Testis (tissue), 2 donors: ENCODE measurements at regions not wholly inside any gene's neighbourhood (a gene's known extent, or its start where the extent isn't known, plus 50 kb on each side); places are given as distances from the start of the nearest gene placed in this dataset.

Experiments
- DNase-seq: peaks from one replicate; pipeline ENCODE4 v3.0.0-alpha.2; 2019
- H3K27ac ChIP-seq, 2 donors: fragments of 200-600 bp; sonication (generic); one replicate each; pipeline ENCODE4 v1.5.1; 2019
- H3K27me3 ChIP-seq: fragments of 200-600 bp; sonication (generic); one replicate; pipeline ENCODE4 v1.5.1; 2019
- H3K36me3 ChIP-seq: fragments of 200-600 bp; sonication (generic); one replicate; pipeline ENCODE4 v1.5.1; 2017; ENCODE audit warnings: low read depth; ENCODE audit errors: missing control alignments
- H3K4me1 ChIP-seq: fragments of 200-600 bp; sonication (generic); one replicate; pipeline ENCODE4 v1.5.1; 2019
- H3K4me3 ChIP-seq, 2 donors: fragments of 200-600 bp; sonication (generic); one replicate each; pipeline ENCODE4 v1.5.1; 2017 to 2019
- H3K9me3 ChIP-seq: fragments of 200-600 bp; sonication (generic); one replicate; pipeline ENCODE4 v1.5.1; 2017
- CTCF ChIP-seq, 3 experiments: fragments of 450-650 bp in 2 of 3; fragments of 200-600 bp in 1 of 3; sonication (generic) in 1 of 3; IDR thresholded peaks; one replicate each; pipeline ENCODE4 v1.5.1; 2016 to 2019; ENCODE audit warnings: antibody characterized with exemption in 3 of 3, mild to moderate bottlenecking in 2 of 3, moderate library complexity in 1 of 3
- POLR2A ChIP-seq: fragments of 450-650 bp; IDR thresholded peaks from one replicate; pipeline ENCODE4 v1.6.1; 2017; ENCODE audit warnings: antibody characterized with exemption, mild to moderate bottlenecking, moderate library complexity
- WGBS, 2 donors: methylation state at CpG; one replicate each; pipeline ENCODE4 v1.1.5; 2018; 5-methylcytosine and 5-hydroxymethylcytosine counted together
- intact Hi-C: fragments of 100-400 bp; cut with DNase I; formaldehyde crosslinking; loops from one replicate; pipeline ENCODE4 v1.15.1; 2023; ENCODE audit warnings: low total_unique reads

GRCh38 chr17:5793157-5793556, 208.8 kb upstream of the NLRP1 start:
- intact Hi-C loops: no loop called here
- H3K36me3 ChIP-seq: no peaks in the 10 kb centered on the region
- no peak overlapping the region for H3K4me3 ChIP-seq
- no peak overlapping the region for H3K27ac ChIP-seq
- H3K9me3 ChIP-seq: no peaks in the 10 kb centered on the region
- DNase-seq: no peak
- 83 to 85% methylated on average over 4 of the region's 4 CpGs for WGBS, 2 donors
- no peaks in the 10 kb centered on the region for H3K4me1 ChIP-seq
- no peaks in the 10 kb centered on the region for H3K27me3 ChIP-seq
- peak in 1 of 3 experiments; percentile 35 for TF ChIP-seq CTCF (IDR thresholded peaks at IDR 0.05)
- TF ChIP-seq POLR2A: no peak

GRCh38 chr17:5793899-5794298, 209.6 kb upstream of the NLRP1 start:
- Histone ChIP-seq H3K36me3 (no peaks in the 10 kb centered on the region), H3K4me1 (no peaks in the 10 kb centered on the region), H3K27ac (no peak overlapping the region), H3K9me3 (no peaks in the 10 kb centered on the region), H3K4me3 (no peak overlapping the region), H3K27me3 (no peaks in the 10 kb centered on the region)
- WGBS, 2 donors: 56 to 64% methylated on average over 2 of the region's 2 CpGs
- intact Hi-C loops: no loop called here
- DNase-seq: no peak
- TF ChIP-seq POLR2A: no peak
- TF ChIP-seq CTCF (IDR thresholded peaks at IDR 0.05): no peak

- intact Hi-C loops: no loop called here
- 87 to 91% methylated on average over 7 of the region's 7 CpGs for WGBS, 2 donors
- Histone ChIP-seq H3K9me3 (no peaks in the 10 kb centered on the region), H3K36me3 (no peaks in the 10 kb centered on the region), H3K4me3 (no peak overlapping the region), H3K27me3 (no peaks in the 10 kb centered on the region), H3K27ac (no peak overlapping the region), H3K4me1 (no peaks in the 10 kb centered on the region)
- TF ChIP-seq POLR2A: no peak
- no peak for TF ChIP-seq CTCF (IDR thresholded peaks at IDR 0.05)
- DNase-seq: no peak
These were observed 210.1 kb upstream of the NLRP1 start for GRCh38 chr17:5794385-5794784.

GRCh38 chr17:5794881-5795506, 210.7 kb upstream of the NLRP1 start:
- no peaks in the 10 kb centered on the region for H3K4me1 ChIP-seq
- no peaks in the 10 kb centered on the region for H3K27me3 ChIP-seq
- H3K9me3 ChIP-seq: no peaks in the 10 kb centered on the region
- H3K36me3 ChIP-seq: no peaks in the 10 kb centered on the region
- TF ChIP-seq POLR2A (no peak), CTCF (IDR thresholded peaks at IDR 0.05) (no peak)
- no peak overlapping the region for H3K4me3 ChIP-seq
- intact Hi-C loops: no loop called here
- WGBS, 2 donors: 40 to 63% methylated on average over 6 of the region's 6 CpGs
- H3K27ac ChIP-seq: no peak overlapping the region
- DNase-seq: no peak

- no peaks in the 10 kb centered on the region for H3K27me3 ChIP-seq
- DNase-seq: no peak
- no peaks in the 10 kb centered on the region for H3K9me3 ChIP-seq
- no peaks in the 10 kb centered on the region for H3K36me3 ChIP-seq
- 30 to 33% methylated on average over 12 of the region's 12 CpGs for WGBS, 2 donors
- no peak overlapping the region for H3K4me3 ChIP-seq
- no peaks in the 10 kb centered on the region for H3K4me1 ChIP-seq
- H3K27ac ChIP-seq: no peak overlapping the region
- TF ChIP-seq CTCF (IDR thresholded peaks at IDR 0.05) (no peak), POLR2A (no peak)
- intact Hi-C loops: no loop called here
These were observed 213.2 kb upstream of the NLRP1 start for GRCh38 chr17:5797447-5798050.
